Right kidney (tissue), 1 donor: ENCODE measurements at regions not wholly inside any gene's neighbourhood (a gene's known extent, or its start where the extent isn't known, plus 50 kb on each side); places are given as distances from the start of the nearest gene placed in this dataset.
"Not testable (repeated sequence)": the region's sequence is repeated elsewhere in the genome, so short reads cannot be mapped to it uniquely, and the experiment has no call there.

ENCODE experiments used
- DNase-seq: peaks from one replicate; pipeline ENCODE4 v3.0.0-alpha.2; 2016

- no peak for DNase-seq
Observed at GRCh38 chr1:61579802-61580201, 145.1 kb downstream of the TM2D1 start.

GRCh38 chr1:61572046-61572445 is 152.9 kb downstream of the TM2D1 start:
- no peak for DNase-seq

- no peak for DNase-seq
Observed at GRCh38 chr1:61570191-61570590, 154.8 kb downstream of the TM2D1 start.

GRCh38 chr1:61569303-61569621 is 155.7 kb downstream of the TM2D1 start:
- DNase-seq, result no peak

- no peak for DNase-seq
Observed at GRCh38 chr1:61568460-61569302, 156.3 kb downstream of the TM2D1 start.

GRCh38 chr1:61566177-61566576 is 158.8 kb downstream of the TM2D1 start:
- no peak for DNase-seq

GRCh38 chr1:61563611-61564010 is 161.3 kb downstream of the TM2D1 start:
- no peak for DNase-seq

GRCh38 chr1:61561666-61562065 is 163.3 kb downstream of the TM2D1 start:
- DNase-seq, result no peak

GRCh38 chr1:61560385-61560784 is 164.6 kb downstream of the TM2D1 start:
- no peak for DNase-seq

- DNase-seq, result no peak
Observed at GRCh38 chr1:61556631-61557030, 168.3 kb downstream of the TM2D1 start.

- no peak for DNase-seq
Observed at GRCh38 chr1:61552630-61553305, 172.2 kb downstream of the TM2D1 start.

GRCh38 chr1:61547302-61547701 is 177.6 kb downstream of the TM2D1 start:
- not testable (repeated sequence) for DNase-seq

GRCh38 chr1:61544870-61545269 is 180.1 kb downstream of the TM2D1 start:
- DNase-seq, result not testable (repeated sequence)

- not testable (repeated sequence) for DNase-seq
Observed at GRCh38 chr1:61543498-61543897, 181.4 kb downstream of the TM2D1 start.

GRCh38 chr1:61539720-61540462 is 185.1 kb downstream of the TM2D1 start:
- DNase-seq, result no peak

- no peak for DNase-seq
Observed at GRCh38 chr1:61538228-61538627, 186.7 kb downstream of the TM2D1 start.

- DNase-seq, result no peak
Observed at GRCh38 chr1:61536174-61537108, 188.5 kb downstream of the TM2D1 start.

GRCh38 chr1:61534847-61535246 is 190.1 kb downstream of the TM2D1 start:
- no peak for DNase-seq

- no peak for DNase-seq
Observed at GRCh38 chr1:61533546-61533945, 191.4 kb downstream of the TM2D1 start.

- DNase-seq, result no peak
Observed at GRCh38 chr1:61531716-61532115, 193.2 kb downstream of the TM2D1 start.

GRCh38 chr1:61523893-61524605 is 200.9 kb downstream of the TM2D1 start:
- no peak for DNase-seq
